SW480 (cell line): ENCODE measurements at regions not wholly inside any gene's neighbourhood (a gene's known extent, or its start where the extent isn't known, plus 50 kb on each side); places are given as distances from the start of the nearest gene placed in this dataset.
"Not testable (repeated sequence)": the region's sequence is repeated elsewhere in the genome, so short reads cannot be mapped to it uniquely, and the experiment has no call there.

Experiments
- DNase-seq: peaks from one replicate; pipeline ENCODE4 v3.0.0-alpha.2; 2016; ENCODE audit warnings: low spot score

DNA sequence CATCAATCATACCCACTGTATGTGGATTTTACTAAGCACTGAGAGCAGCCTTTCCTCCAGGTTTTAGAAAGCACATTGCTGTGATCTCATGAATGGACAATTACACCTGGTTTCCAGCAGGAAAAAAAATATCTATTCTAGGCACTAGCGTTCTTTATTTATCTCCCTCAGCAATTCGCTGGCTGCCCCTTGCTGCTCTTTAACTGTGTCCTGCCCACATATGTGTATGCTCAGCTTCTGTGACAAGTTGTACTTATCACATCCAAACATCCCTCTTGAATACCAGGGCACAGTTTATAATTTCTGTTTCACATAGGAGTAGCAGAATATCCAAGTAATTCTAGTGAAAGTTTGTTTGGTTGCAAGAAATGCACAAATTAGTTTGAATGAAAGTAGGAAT, 146.8 kb downstream of the USP46 start:
- no peak for DNase-seq

DNA sequence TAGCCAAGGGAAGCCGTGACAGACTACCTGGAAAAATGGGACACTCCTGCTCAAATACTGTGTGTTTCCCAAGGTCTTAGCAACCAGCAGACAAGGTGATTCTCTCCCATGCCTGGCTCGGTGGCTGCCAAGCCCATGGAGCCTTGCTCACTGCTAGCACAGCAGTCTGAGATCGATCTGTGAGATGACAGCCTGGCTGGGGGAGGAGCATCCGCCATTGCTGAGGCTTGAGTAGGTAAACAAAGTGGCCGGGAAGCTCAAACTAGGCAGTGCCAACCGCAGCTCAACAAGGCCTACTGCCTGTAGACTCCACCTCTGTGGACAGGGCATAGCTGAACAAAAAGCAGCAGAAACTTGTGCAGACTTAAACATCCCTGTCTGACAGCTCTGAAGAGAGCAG, 137.0 kb downstream of the USP46 start:
- not testable (repeated sequence) for DNase-seq

DNA sequence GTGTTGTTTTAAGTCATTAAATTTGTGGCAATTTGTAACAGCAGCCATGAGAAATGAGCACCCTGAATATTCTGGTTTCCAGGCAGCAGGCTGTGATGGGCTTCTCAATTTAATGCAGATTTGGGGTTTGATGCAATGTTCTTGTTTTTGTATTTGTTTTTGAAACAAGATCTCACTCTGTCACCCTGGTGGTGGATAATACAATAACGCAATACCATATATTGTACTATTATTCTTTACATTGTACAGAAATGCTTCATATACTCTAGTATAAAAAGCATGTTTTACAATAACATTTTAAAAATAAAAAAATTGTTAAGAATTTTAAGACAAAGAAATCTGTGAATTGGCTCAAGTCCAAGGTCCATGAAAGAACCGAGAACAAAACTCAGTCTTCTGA, 129.1 kb downstream of the USP46 start:
- no peak for DNase-seq

DNA sequence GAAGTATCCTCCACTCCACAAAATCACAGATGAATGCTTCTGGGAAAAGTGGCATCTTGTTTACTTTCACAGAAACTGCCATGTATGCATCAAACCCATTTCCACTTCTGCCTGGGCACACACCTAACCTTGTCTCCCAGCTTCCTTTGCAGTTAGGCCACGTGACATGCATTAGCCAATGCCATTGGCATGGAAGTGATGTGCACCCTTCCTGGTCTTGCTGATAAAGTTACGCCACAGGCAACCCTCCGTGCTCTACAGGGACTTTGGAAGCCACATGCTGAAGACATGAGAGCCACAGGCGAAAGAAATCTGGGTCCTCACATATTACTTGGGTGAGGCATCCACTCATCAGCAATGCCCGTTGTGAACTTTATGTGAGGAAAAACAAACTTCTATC, 123.3 kb downstream of the USP46 start:
- no peak for DNase-seq
